Ishikawa (cell line): ENCODE measurements at regions not wholly inside any gene's neighbourhood (a gene's known extent, or its start where the extent isn't known, plus 50 kb on each side); places are given as distances from the start of the nearest gene placed in this dataset.

Experiments used
- CEBPB ChIP-seq: IDR thresholded peaks from 2 replicates; pipeline ENCODE4 v1.6.1; 2012
- CREB1 ChIP-seq: IDR thresholded peaks from 2 replicates; pipeline ENCODE4 v1.6.1; 2012; ENCODE audit warnings: low read depth
- EP300 ChIP-seq: IDR thresholded peaks from 2 replicates; pipeline ENCODE4 v1.6.1; 2012; ENCODE audit warnings: borderline replicate concordance
- FOXM1 ChIP-seq: IDR thresholded peaks from 2 replicates; pipeline ENCODE4 v1.6.1; 2012; ENCODE audit warnings: low read depth, borderline replicate concordance
- MAX ChIP-seq: IDR thresholded peaks from 2 replicates; pipeline ENCODE4 v1.6.1; 2012
- RAD21 ChIP-seq: IDR thresholded peaks from 2 replicates; pipeline ENCODE4 v1.6.1; 2012; ENCODE audit warnings: low read depth
- TAF1 ChIP-seq: IDR thresholded peaks from 2 replicates; pipeline ENCODE4 v1.6.1; 2012; ENCODE audit warnings: low read depth, mild to moderate bottlenecking
- TCF12 ChIP-seq: IDR thresholded peaks from 2 replicates; pipeline ENCODE4 v1.6.1; 2012; ENCODE audit warnings: low read depth
- TEAD4 ChIP-seq: IDR thresholded peaks from 2 replicates; pipeline ENCODE4 v1.6.1; 2012
- USF1 ChIP-seq: IDR thresholded peaks from 2 replicates; pipeline ENCODE4 v1.6.1; 2012
- YY1 ChIP-seq: IDR thresholded peaks from 2 replicates; pipeline ENCODE4 v1.6.1; 2012; ENCODE audit warnings: low read depth
- ZBTB7A ChIP-seq: IDR thresholded peaks from 2 replicates; pipeline ENCODE4 v1.6.1; 2012; ENCODE audit warnings: low read depth
- TF ChIP-seq, protein P1 (sequence below): IDR thresholded peaks from 2 replicates; pipeline ENCODE4 v1.6.1; 2012; ENCODE audit warnings: low read depth, mild to moderate bottlenecking

DNA sequence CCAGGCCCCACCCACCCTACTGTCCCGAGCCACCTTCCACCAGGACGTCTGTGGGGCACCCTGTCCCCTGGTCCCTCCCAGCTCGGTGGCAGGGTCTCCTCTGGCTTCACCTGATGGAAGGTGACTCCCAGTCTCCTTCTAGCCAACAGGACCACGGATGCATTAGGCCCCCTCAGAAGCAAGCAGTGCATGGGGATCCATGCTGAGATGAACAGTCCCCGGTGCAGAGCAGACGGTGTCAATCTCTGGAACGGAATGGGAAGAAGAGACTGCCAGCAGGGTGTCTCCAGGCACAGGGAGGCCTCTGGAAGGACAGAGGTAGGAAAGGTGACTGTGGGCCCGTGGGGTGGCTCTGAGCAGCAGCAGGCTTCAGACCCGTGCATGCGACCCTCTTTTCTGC, 65.2 kb upstream of the FZD7 start:
- TF ChIP-seq TAF1, result no peak
- TF ChIP-seq EP300, result no peak
- no peak for TF ChIP-seq RAD21
- TF ChIP-seq CEBPB, result no peak
- TF ChIP-seq TCF12, result no peak
- no peak for TF ChIP-seq MAX
- no peak for TF ChIP-seq YY1
- no peak for TF ChIP-seq TEAD4
- no peak for TF ChIP-seq FOXM1
- TF ChIP-seq USF1, result no peak
- TF ChIP-seq ZBTB7A, result no peak
- TF ChIP-seq CREB1, result no peak
- TF ChIP-seq, protein P1, sequence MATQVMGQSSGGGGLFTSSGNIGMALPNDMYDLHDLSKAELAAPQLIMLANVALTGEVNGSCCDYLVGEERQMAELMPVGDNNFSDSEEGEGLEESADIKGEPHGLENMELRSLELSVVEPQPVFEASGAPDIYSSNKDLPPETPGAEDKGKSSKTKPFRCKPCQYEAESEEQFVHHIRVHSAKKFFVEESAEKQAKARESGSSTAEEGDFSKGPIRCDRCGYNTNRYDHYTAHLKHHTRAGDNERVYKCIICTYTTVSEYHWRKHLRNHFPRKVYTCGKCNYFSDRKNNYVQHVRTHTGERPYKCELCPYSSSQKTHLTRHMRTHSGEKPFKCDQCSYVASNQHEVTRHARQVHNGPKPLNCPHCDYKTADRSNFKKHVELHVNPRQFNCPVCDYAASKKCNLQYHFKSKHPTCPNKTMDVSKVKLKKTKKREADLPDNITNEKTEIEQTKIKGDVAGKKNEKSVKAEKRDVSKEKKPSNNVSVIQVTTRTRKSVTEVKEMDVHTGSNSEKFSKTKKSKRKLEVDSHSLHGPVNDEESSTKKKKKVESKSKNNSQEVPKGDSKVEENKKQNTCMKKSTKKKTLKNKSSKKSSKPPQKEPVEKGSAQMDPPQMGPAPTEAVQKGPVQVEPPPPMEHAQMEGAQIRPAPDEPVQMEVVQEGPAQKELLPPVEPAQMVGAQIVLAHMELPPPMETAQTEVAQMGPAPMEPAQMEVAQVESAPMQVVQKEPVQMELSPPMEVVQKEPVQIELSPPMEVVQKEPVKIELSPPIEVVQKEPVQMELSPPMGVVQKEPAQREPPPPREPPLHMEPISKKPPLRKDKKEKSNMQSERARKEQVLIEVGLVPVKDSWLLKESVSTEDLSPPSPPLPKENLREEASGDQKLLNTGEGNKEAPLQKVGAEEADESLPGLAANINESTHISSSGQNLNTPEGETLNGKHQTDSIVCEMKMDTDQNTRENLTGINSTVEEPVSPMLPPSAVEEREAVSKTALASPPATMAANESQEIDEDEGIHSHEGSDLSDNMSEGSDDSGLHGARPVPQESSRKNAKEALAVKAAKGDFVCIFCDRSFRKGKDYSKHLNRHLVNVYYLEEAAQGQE, result no peak
